HT1080 (cell line): ENCODE measurements at regions not wholly inside any gene's neighbourhood (a gene's known extent, or its start where the extent isn't known, plus 50 kb on each side); places are given as distances from the start of the nearest gene placed in this dataset.

Experiments
- DNase-seq: peaks from one replicate; pipeline ENCODE4 v3.0.0-alpha.2; 2015; ENCODE audit warnings: low read depth

DNA sequence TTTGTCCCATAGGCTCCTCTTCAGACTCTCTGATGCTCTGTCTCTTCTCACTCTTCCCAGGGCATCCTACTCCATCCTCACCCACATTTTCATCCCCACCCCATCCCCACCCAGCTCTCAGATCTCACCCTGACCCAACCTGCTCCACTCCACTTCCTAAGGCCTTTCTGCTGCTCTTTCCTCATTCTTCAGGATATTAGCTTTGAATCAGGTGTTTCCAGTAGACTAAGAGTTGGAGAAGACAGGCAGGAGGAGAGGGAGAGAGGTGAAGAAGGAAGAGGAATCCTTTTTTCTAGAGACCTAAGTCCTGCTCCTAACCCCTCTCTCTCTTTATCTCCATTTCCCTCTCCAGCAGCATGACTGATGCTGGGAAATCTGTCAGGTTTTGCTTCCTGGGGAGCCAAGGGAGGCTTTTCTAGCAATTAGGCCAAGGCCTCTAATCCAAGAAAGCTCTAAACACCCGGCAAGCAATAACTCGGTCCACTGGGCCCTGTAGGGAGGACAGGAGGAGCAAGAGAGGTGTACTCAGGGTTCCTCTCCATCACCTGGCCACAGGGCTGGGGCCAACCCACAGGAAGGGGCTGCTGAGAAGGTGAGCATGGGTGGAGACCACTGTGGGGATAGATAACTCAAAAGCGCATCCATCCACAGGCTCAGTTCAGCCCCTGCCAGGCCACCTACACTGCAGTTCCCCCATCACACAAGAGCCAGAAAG is 133.3 kb downstream of the TMEM132E start:
- DNase-seq, result no peak

DNA sequence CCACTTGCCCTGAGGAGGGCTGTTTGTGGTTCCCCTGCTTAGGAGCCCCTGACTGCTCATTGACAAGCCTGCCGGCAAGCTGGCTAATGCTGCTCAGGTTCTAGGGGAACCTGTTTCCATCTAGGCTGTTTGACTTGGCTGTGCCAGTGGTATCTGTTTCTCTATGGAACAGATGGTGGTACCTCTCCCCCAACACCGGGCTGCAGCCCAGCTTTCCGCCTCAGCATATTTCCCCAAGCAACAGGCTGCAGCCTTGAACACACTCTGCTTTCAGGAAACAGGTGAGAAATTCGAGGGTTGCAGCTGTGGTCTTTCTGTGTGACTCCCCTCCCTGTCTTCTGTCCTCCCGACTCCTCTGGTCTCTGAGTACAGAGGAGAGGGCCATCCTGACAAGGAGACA is 132.3 kb downstream of the TMEM132E start:
- DNase-seq, result no peak

DNA sequence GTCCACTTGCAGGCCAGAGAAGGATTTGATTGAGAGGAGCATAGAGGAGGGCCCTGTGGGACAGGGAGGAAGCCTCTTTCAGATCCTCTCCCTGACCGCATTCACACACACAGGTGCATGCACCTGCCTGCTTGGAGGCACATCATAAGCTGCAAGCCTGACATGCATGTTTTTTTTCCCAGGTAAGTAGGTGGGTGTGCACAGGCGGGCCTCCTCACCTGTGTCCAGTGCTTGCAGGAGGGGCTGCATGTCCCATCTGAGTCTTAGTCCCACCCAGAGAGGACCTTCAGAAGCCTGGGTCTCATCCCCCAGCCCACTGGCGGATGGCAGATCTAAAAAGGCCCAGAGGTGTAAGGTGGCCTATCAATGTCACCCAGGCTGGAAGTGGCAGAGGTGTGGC is 130.8 kb downstream of the TMEM132E start:
- DNase-seq, result no peak

GRCh38 chr17:34709158-34709754 is 129.9 kb downstream of the TMEM132E start:
- DNase-seq, result peak; percentile 11

DNA sequence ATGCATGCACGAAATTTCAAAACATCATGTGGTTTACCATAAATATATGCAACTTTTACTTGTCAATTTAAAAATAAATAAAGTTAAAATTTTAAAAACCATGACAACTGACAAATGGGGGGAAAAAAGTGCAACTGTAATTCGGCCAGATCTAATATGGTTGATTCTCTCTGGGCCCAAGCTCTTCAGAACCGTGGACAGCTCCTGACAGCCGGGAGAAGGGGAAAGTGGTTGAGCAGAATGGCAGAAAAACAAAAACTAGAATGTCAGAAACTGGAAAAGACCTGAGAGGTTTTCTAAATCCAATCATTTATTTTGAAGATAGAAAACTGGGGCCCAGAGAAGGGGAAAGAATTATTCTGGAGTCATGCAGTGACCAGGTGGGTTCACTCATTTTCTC is 126.6 kb downstream of the TMEM132E start:
- DNase-seq, result no peak

GRCh38 chr17:34703533-34703932 is 124.2 kb downstream of the TMEM132E start:
- DNase-seq, result peak; percentile 16

GRCh38 chr17:34699181-34699580 is 119.8 kb downstream of the TMEM132E start:
- DNase-seq, result no peak

- peak; percentile 23 for DNase-seq
Observed at GRCh38 chr17:34692920-34693319, 113.5 kb downstream of the TMEM132E start.
